GM12878 (cell line): ENCODE measurements at regions not wholly inside any gene's neighbourhood (a gene's known extent, or its start where the extent isn't known, plus 50 kb on each side); places are given as distances from the start of the nearest gene placed in this dataset.

Experiments used
- ATAC-seq: fragments of 200-7000 bp; cut with Tn5 transposase; 3 replicates; pipeline ENCODE4 v1.9.1; 2020; ENCODE audit warnings: mild to moderate bottlenecking, moderate library complexity
- BruUV-seq: library from RNA; stranded (reverse); fragments of 400-500 nt; replicated peaks from 2 replicates; lab custom pipeline; 2021; lab: Mats Ljungman, UMichigan
- CTCF ChIA-PET: fragments of 300-600 bp; sonication (Branson Sonifier 250); formaldehyde crosslinking; extraction: SDS; loops from one replicate; lab custom pipeline; 2021; ENCODE audit warnings: inconsistent platforms; lab: Yijun Ruan, JAX
- POLR2A ChIA-PET: fragments of 350-600 bp; formaldehyde crosslinking; extraction: SDS; loops from one replicate; lab custom pipeline; 2021; ENCODE audit warnings: inconsistent platforms; lab: Charles Lee
- RAD21 ChIA-PET: fragments of 300-600 bp; sonication (Branson Sonifier 250); formaldehyde crosslinking; loops from one replicate; lab custom pipeline; 2023; ENCODE audit warnings: antibody characterized with exemption; ENCODE audit not compliant: unreplicated experiment; lab: Charles Lee
- SMC1A ChIA-PET: fragments of 300-600 bp; sonication (Branson Sonifier 250); formaldehyde crosslinking; loops from one replicate; lab custom pipeline; 2023; ENCODE audit not compliant: unreplicated experiment, uncharacterized antibody; lab: Charles Lee
- DNase-seq: peaks from one replicate; pipeline ENCODE4 v3.0.0-alpha.2; 2011; ENCODE audit warnings: low read depth, low spot score
- FAIRE-seq: peaks from 3 replicates; lab custom pipeline; 2011; peaks lifted over from hg19 to GRCh38; lab: Jason Lieb, UNC
- H2AFZ ChIP-seq: 2 replicates; pipeline ENCODE4 v1.6.0; 2011; ENCODE audit warnings: low read depth, low read length, control low read depth; ENCODE audit not compliant: control insufficient read depth
- H3K27ac ChIP-seq: 2 replicates; pipeline ENCODE4 v1.5.1; 2011; ENCODE audit warnings: control low read depth; ENCODE audit not compliant: control insufficient read depth, insufficient read depth
- H3K27me3 ChIP-seq, 2 experiments: replicated peaks in 1 of 2; 2 replicates each; pipeline versions ENCODE4 v1.6.0 to v1.6.1; 2011; ENCODE audit warnings: low read length in 1 of 2; ENCODE audit not compliant: control insufficient read depth in 2 of 2, insufficient read depth in 2 of 2
- H3K36me3 ChIP-seq, 2 experiments: 2 replicates each; pipeline ENCODE4 v1.5.1; 2011; ENCODE audit warnings: low read length in 1 of 2; ENCODE audit not compliant: control insufficient read depth in 2 of 2, insufficient read depth in 2 of 2
- H3K4me1 ChIP-seq: 2 replicates; pipeline ENCODE4 v1.6.1; 2011; ENCODE audit warnings: mild to moderate bottlenecking, low read length, moderate library complexity, mixed read lengths; ENCODE audit not compliant: control insufficient read depth, insufficient read depth
- H3K4me2 ChIP-seq: 2 replicates; pipeline ENCODE4 v1.6.0; 2011; ENCODE audit warnings: control low read depth; ENCODE audit not compliant: control insufficient read depth, insufficient read depth
- H3K4me3 ChIP-seq: fragments of 200-600 bp; sonication (generic); 2 replicates; pipeline ENCODE4 v1.5.1; 2016
- H3K79me2 ChIP-seq: 2 replicates; pipeline ENCODE4 v1.6.0; 2011; ENCODE audit warnings: low read length; ENCODE audit not compliant: control insufficient read depth, insufficient read depth
- H3K9ac ChIP-seq: 2 replicates; pipeline ENCODE4 v1.8.0; 2011; ENCODE audit warnings: low read length, control low read depth, mixed read lengths; ENCODE audit not compliant: control insufficient read depth, insufficient read depth
- H3K9me3 ChIP-seq: replicated peaks from 3 replicates; pipeline ENCODE4 v1.5.1; 2011; ENCODE audit warnings: mild to moderate bottlenecking, low read length; ENCODE audit not compliant: control insufficient read depth, insufficient read depth
- H4K20me1 ChIP-seq: 2 replicates; pipeline ENCODE4 v1.6.0; 2011; ENCODE audit not compliant: control insufficient read depth, insufficient read depth
- CHD1 ChIP-seq: IDR thresholded peaks from 2 replicates; pipeline ENCODE4 v1.6.1; 2012; ENCODE audit warnings: low read depth, low read length, improper control_type of control experiment
- CTCF ChIP-seq, 3 experiments: IDR thresholded peaks in 2 of 3; conservative IDR thresholded peaks in 1 of 3; 2 replicates each; pipeline ENCODE4 v1.5.1; 2011; ENCODE audit warnings: low read depth in 3 of 3, low read length in 3 of 3, mild to moderate bottlenecking in 3 of 3, control low read depth in 2 of 3, moderate library complexity in 2 of 3, inconsistent platforms in 1 of 3, mixed read lengths in 1 of 3; ENCODE audit not compliant: control insufficient read depth in 2 of 3, insufficient read depth in 1 of 3; ENCODE audit errors: extremely low read depth in 1 of 3
- EZH2 ChIP-seq: IDR thresholded peaks from 2 replicates; pipeline ENCODE4 v1.6.1; 2012; ENCODE audit warnings: low read depth, mild to moderate bottlenecking, control low read depth, inconsistent platforms, low read length, borderline replicate concordance; ENCODE audit not compliant: control insufficient read depth
- FOXK2 ChIP-seq: fragments of 450-650 bp; IDR thresholded peaks from 2 replicates; pipeline ENCODE4 v1.6.1; 2017; ENCODE audit warnings: mild to moderate bottlenecking, moderate library complexity
- KDM1A ChIP-seq: fragments of 200-600 bp; sonication (generic); IDR thresholded peaks from 2 replicates; pipeline ENCODE4 v1.6.1; 2016; ENCODE audit warnings: borderline replicate concordance
- NBN ChIP-seq: fragments of 450-650 bp; IDR thresholded peaks from 2 replicates; pipeline ENCODE4 v1.6.1; 2016
- POLR2A ChIP-seq: IDR thresholded peaks from 2 replicates; pipeline ENCODE4 v1.6.1; 2011; ENCODE audit warnings: low read depth, mild to moderate bottlenecking, low read length
- SRF ChIP-seq, 2 experiments: IDR thresholded peaks; 2 replicates each; pipeline ENCODE4 v1.6.1; 2011; ENCODE audit warnings: low read depth in 2 of 2, low read length in 2 of 2, mild to moderate bottlenecking in 1 of 2, moderate library complexity in 1 of 2
- WGBS: methylation state at CpG from one replicate; pipeline ENCODE4 v1.1.6; 2016; ENCODE audit warnings: low lambda C conversion rate; ENCODE audit not compliant: insufficient replicate concordance, insufficient coverage; ENCODE audit errors: missing lambda C conversion rate; 5-methylcytosine and 5-hydroxymethylcytosine counted together
- in situ Hi-C: fragments of 300-500 bp; cut with MboI; formaldehyde crosslinking; loops from 9 replicates; pipeline ENCODE4 v1.14.3; 2018; ENCODE audit warnings: mixed read lengths
- intact Hi-C: fragments of 100-400 bp; cut with micrococcal nuclease; formaldehyde crosslinking; loops from one replicate; pipeline ENCODE4 v1.14.2; 2022; ENCODE audit not compliant: unreplicated experiment
- TF ChIP-seq, protein P1 (sequence below): IDR thresholded peaks from 2 replicates; pipeline ENCODE4 v1.6.1; 2012; ENCODE audit warnings: mild to moderate bottlenecking, low read depth, low read length
- TF ChIP-seq, protein P2 (sequence below): fragments of 450-650 bp; IDR thresholded peaks from 2 replicates; pipeline ENCODE4 v1.6.1; 2016; ENCODE audit warnings: mild to moderate bottlenecking, moderate library complexity, borderline replicate concordance
- TF ChIP-seq, protein P3 (sequence below): IDR thresholded peaks from 2 replicates; pipeline ENCODE4 v1.6.1; 2011; ENCODE audit warnings: mild to moderate bottlenecking, low read depth, low read length, moderate library complexity; ENCODE audit not compliant: insufficient replicate concordance

- Histone ChIP-seq H3K9me3 (no peaks in the 10 kb centered on the region), H3K4me2 (no peak overlapping the region), H3K27me3 (no peaks in the 10 kb centered on the region), H2AFZ (no peak overlapping the region), H3K79me2 (no peaks in the 10 kb centered on the region), H4K20me1 (no peaks in the 10 kb centered on the region), H3K9ac (no peak overlapping the region), H3K4me1 (no peaks in the 10 kb centered on the region), H3K36me3 (no peaks in the 10 kb centered on the region), H3K27ac (no peak overlapping the region), H3K4me3 (no peak overlapping the region)
- DNase-seq, result no peak
- in situ Hi-C loops (no loop called here), intact Hi-C loops (loop anchor here (1.0 to 2.0 kb wide), 3 partner anchors 686 to 908 kb away; no protein-coding TSS in a partner anchor)
- no TSS peak for BruUV-seq
- ATAC-seq, result peak; percentile 67
- FAIRE-seq, result peak; percentile 52
- 2% methylated on average over 3 of the region's 3 CpGs for WGBS
- RAD21 ChIA-PET, result interaction anchor here (1.0 to 1.5 kb wide), 6 partner anchors 11 to 872 kb away, joined by 3 to 8 read pairs (median 4); no protein-coding TSS in a partner anchor
- POLR2A ChIA-PET, result no interaction called here
- SMC1A ChIA-PET, result interaction anchor here (0.6 to 2.5 kb wide), 8 partner anchors 8 to 912 kb away, joined by 3 to 8 read pairs (median 3); no protein-coding TSS in a partner anchor
- CTCF ChIA-PET, result interaction anchor here (0.6 to 2.4 kb wide), 17 partner anchors 8 to 912 kb away, joined by 3 to 12 read pairs (median 4); no protein-coding TSS in a partner anchor
- TF ChIP-seq SRF (IDR thresholded peaks at IDR 0.05; ENCODE audit: low read depth in 2 of 2, low read length in 2 of 2), result no peak
- TF ChIP-seq, protein P1, sequence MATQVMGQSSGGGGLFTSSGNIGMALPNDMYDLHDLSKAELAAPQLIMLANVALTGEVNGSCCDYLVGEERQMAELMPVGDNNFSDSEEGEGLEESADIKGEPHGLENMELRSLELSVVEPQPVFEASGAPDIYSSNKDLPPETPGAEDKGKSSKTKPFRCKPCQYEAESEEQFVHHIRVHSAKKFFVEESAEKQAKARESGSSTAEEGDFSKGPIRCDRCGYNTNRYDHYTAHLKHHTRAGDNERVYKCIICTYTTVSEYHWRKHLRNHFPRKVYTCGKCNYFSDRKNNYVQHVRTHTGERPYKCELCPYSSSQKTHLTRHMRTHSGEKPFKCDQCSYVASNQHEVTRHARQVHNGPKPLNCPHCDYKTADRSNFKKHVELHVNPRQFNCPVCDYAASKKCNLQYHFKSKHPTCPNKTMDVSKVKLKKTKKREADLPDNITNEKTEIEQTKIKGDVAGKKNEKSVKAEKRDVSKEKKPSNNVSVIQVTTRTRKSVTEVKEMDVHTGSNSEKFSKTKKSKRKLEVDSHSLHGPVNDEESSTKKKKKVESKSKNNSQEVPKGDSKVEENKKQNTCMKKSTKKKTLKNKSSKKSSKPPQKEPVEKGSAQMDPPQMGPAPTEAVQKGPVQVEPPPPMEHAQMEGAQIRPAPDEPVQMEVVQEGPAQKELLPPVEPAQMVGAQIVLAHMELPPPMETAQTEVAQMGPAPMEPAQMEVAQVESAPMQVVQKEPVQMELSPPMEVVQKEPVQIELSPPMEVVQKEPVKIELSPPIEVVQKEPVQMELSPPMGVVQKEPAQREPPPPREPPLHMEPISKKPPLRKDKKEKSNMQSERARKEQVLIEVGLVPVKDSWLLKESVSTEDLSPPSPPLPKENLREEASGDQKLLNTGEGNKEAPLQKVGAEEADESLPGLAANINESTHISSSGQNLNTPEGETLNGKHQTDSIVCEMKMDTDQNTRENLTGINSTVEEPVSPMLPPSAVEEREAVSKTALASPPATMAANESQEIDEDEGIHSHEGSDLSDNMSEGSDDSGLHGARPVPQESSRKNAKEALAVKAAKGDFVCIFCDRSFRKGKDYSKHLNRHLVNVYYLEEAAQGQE, result no peak
- TF ChIP-seq EZH2, result no peak
- TF ChIP-seq NBN, result no peak
- no peak for TF ChIP-seq KDM1A
- TF ChIP-seq CHD1, result no peak
- TF ChIP-seq CTCF (IDR thresholded peaks at IDR 0.05 in 2 of 3, conservative IDR thresholded peaks at IDR 0.05 in 1 of 3; ENCODE audit: control insufficient read depth in 2 of 3, extremely low read depth in 1 of 3, insufficient read depth in 1 of 3, low read depth in 3 of 3, low read length in 3 of 3), result peak; percentile 26 to 62 (median 48); a peak in 5 of 6 replicates
- no peak for TF ChIP-seq POLR2A
- TF ChIP-seq, protein P2, sequence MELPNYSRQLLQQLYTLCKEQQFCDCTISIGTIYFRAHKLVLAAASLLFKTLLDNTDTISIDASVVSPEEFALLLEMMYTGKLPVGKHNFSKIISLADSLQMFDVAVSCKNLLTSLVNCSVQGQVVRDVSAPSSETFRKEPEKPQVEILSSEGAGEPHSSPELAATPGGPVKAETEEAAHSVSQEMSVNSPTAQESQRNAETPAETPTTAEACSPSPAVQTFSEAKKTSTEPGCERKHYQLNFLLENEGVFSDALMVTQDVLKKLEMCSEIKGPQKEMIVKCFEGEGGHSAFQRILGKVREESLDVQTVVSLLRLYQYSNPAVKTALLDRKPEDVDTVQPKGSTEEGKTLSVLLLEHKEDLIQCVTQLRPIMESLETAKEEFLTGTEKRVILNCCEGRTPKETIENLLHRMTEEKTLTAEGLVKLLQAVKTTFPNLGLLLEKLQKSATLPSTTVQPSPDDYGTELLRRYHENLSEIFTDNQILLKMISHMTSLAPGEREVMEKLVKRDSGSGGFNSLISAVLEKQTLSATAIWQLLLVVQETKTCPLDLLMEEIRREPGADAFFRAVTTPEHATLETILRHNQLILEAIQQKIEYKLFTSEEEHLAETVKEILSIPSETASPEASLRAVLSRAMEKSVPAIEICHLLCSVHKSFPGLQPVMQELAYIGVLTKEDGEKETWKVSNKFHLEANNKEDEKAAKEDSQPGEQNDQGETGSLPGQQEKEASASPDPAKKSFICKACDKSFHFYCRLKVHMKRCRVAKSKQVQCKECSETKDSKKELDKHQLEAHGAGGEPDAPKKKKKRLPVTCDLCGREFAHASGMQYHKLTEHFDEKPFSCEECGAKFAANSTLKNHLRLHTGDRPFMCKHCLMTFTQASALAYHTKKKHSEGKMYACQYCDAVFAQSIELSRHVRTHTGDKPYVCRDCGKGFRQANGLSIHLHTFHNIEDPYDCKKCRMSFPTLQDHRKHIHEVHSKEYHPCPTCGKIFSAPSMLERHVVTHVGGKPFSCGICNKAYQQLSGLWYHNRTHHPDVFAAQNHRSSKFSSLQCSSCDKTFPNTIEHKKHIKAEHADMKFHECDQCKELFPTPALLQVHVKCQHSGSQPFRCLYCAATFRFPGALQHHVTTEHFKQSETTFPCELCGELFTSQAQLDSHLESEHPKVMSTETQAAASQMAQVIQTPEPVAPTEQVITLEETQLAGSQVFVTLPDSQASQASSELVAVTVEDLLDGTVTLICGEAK, result no peak
- no peak for TF ChIP-seq FOXK2
- TF ChIP-seq, protein P3, sequence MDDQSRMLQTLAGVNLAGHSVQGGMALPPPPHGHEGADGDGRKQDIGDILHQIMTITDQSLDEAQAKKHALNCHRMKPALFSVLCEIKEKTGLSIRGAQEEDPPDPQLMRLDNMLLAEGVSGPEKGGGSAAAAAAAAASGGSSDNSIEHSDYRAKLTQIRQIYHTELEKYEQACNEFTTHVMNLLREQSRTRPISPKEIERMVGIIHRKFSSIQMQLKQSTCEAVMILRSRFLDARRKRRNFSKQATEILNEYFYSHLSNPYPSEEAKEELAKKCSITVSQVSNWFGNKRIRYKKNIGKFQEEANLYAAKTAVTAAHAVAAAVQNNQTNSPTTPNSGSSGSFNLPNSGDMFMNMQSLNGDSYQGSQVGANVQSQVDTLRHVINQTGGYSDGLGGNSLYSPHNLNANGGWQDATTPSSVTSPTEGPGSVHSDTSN, result no peak
Measured at GRCh38 chr2:155310589-155310988, 612.1 kb downstream of the KCNJ3 start.
